Breast epithelium (tissue), 4 donors: ENCODE measurements at regions not wholly inside any gene's neighbourhood (a gene's known extent, or its start where the extent isn't known, plus 50 kb on each side); places are given as distances from the start of the nearest gene placed in this dataset.

ENCODE experiments used
- DNase-seq, 2 donors: peaks; one replicate each; pipeline ENCODE4 v3.0.0-alpha.2; 2019; ENCODE audit warnings: low spot score in 2 of 2
- H3K27ac ChIP-seq, 2 donors: fragments of 200-600 bp; sonication (generic) in 1 of 2; one replicate each; pipeline ENCODE4 v1.5.1; 2016 to 2019; ENCODE audit warnings: mild to moderate bottlenecking in 1 of 2
- H3K27me3 ChIP-seq, 2 donors: fragments of 200-600 bp; sonication (generic) in 1 of 2; one replicate each; pipeline versions ENCODE4 v1.5.1 to v1.6.0; 2017 to 2019; ENCODE audit warnings: control low read depth in 1 of 2, mild to moderate bottlenecking in 1 of 2
- H3K36me3 ChIP-seq: fragments of 200-600 bp; one replicate; pipeline ENCODE4 v1.5.1; 2019
- H3K4me1 ChIP-seq, 2 donors: fragments of 200-600 bp; sonication (generic); one replicate each; pipeline ENCODE4 v1.5.1; 2016 to 2019; ENCODE audit warnings: control low read depth in 1 of 2
- H3K4me3 ChIP-seq, 3 donors: fragments of 200-600 bp; sonication (generic); 1 replicate in 2 of 3; 2 replicates in 1 of 3; pipeline ENCODE4 v1.5.1; 2016 to 2019; ENCODE audit warnings: mild to moderate bottlenecking in 3 of 3, moderate library complexity in 2 of 3
- H3K9me3 ChIP-seq, 2 donors: fragments of 200-600 bp; sonication (generic) in 1 of 2; one replicate each; pipeline ENCODE4 v1.5.1; 2016 to 2019; ENCODE audit warnings: control low read depth in 1 of 2
- POLR2A ChIP-seq: fragments of 450-650 bp; IDR thresholded peaks from one replicate; pipeline ENCODE4 v1.6.1; 2016; ENCODE audit warnings: antibody characterized with exemption, mild to moderate bottlenecking, moderate library complexity
- POLR2AphosphoS5 ChIP-seq, 3 donors: sonication (generic); formaldehyde crosslinking; IDR thresholded peaks; one replicate each; pipeline ENCODE4 v1.6.1; 2017; ENCODE audit warnings: antibody characterized with exemption in 3 of 3
- intact Hi-C: fragments of 100-400 bp; cut with DNase I; formaldehyde crosslinking; loops from one replicate; pipeline ENCODE4 v1.15.1; 2023; ENCODE audit warnings: low total_unique reads
- TF ChIP-seq, protein P1 (sequence below), 3 donors: fragments of 450-650 bp; IDR thresholded peaks; one replicate each; pipeline ENCODE4 v1.5.1; 2016 to 2017; ENCODE audit warnings: antibody characterized with exemption in 3 of 3, mild to moderate bottlenecking in 3 of 3, moderate library complexity in 3 of 3

DNA sequence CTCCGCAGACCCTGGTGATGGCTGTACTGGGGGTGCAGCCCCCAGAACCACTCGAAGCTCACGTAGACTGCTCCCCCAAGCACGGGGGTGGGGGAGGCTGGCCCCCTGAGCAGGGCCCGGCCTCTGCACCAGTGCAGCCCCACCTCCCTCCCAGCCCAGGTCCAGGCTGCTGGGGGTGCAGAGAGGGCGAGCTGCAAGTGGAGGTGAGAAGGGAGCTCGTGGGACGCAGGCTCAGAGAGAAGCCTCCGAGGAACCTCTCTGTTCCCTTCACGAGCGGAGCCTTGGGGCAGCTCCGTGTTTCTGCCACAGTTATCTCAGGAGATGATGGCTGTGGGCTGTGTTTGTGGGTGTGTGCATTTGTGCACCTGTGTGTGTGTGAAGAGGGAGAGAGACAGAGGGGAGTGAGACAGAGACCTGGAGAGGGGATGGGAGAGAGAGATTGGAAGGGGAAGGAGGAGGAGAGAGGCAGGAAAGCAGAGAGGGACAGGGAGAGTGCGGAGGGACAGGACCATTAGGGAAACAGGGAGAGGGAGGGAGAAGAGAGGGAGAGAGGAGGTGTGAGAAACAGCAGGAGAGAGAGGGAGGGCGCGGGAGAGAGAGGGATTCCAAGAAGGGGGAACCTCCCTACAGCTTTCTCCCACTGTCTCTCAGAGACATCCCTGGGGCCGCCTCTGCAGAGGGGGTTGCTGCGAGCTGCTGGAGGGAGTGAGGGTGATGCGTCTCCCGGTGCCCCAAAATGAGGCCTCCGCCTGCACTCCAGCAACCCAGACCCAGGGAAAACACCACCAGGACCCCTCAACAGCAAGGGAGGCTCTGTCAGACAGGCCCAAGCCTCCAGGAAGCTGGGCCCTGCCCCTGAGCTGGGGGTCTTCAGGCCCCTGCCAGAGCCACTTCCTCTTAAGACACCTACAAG is 1488.6 kb downstream of the BRD1 start:
- Histone ChIP-seq H3K4me3 (no peak overlapping the region), H3K9me3 (no peaks in the 10 kb centered on the region), H3K27ac (no peak overlapping the region), H3K36me3 (no peaks in the 10 kb centered on the region), H3K27me3 (peaks cover 0 to 66% of the 10 kb centered on the region in 2 donors), H3K4me1 (no peaks in the 10 kb centered on the region)
- TF ChIP-seq POLR2A (no peak), POLR2AphosphoS5 (IDR thresholded peaks at IDR 0.05) (no peak)
- TF ChIP-seq, protein P1, sequence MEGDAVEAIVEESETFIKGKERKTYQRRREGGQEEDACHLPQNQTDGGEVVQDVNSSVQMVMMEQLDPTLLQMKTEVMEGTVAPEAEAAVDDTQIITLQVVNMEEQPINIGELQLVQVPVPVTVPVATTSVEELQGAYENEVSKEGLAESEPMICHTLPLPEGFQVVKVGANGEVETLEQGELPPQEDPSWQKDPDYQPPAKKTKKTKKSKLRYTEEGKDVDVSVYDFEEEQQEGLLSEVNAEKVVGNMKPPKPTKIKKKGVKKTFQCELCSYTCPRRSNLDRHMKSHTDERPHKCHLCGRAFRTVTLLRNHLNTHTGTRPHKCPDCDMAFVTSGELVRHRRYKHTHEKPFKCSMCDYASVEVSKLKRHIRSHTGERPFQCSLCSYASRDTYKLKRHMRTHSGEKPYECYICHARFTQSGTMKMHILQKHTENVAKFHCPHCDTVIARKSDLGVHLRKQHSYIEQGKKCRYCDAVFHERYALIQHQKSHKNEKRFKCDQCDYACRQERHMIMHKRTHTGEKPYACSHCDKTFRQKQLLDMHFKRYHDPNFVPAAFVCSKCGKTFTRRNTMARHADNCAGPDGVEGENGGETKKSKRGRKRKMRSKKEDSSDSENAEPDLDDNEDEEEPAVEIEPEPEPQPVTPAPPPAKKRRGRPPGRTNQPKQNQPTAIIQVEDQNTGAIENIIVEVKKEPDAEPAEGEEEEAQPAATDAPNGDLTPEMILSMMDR (IDR thresholded peaks at IDR 0.05): no peak
- no peak for DNase-seq
- intact Hi-C loops: no loop called here

DNA sequence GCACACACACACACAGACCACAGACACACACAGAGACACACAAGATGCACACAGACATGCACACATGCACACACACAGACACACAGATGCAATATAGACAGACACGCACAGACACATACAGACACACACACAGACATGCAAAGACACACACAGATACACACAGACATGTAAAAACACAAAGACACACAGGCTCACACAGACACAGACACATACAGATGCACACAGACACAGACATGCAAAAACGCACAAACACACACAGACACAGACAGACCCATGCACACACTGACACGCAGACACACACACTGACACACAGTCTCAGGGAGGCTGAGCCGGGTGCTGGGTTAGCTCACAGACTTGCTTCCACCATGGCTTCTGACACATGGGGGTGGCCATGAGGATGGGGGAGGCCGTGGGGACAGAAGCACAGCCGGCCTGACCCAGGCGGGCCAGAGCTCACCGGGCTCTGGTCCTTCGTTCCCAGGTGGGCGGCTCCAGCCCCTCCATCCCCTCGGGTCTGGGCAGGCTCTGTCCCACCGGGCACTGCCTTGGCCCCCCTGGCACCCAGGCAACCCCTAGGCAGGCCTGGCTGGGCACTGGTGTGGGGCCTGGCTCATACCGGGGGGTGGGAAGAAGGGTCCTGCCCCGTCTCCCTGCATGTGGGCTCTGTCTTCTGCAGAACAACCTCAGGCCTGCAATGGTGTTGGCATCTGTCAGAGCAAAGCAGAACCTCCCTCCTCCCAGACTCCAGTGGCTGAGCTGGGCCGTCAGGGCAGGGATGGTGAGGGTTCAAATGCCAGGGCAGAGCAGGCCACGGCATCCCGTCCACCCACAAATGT is 1489.5 kb downstream of the BRD1 start:
- DNase-seq: no peak
- Histone ChIP-seq H3K4me1 (no peaks in the 10 kb centered on the region), H3K27ac (no peak overlapping the region), H3K4me3 (no peak overlapping the region), H3K27me3 (peaks cover 0 to 74% of the 10 kb centered on the region in 2 donors), H3K9me3 (no peaks in the 10 kb centered on the region), H3K36me3 (no peaks in the 10 kb centered on the region)
- intact Hi-C loops: no loop called here
- TF ChIP-seq POLR2AphosphoS5 (IDR thresholded peaks at IDR 0.05) (no peak), POLR2A (no peak)
- TF ChIP-seq, protein P1 (IDR thresholded peaks at IDR 0.05): no peak

DNA sequence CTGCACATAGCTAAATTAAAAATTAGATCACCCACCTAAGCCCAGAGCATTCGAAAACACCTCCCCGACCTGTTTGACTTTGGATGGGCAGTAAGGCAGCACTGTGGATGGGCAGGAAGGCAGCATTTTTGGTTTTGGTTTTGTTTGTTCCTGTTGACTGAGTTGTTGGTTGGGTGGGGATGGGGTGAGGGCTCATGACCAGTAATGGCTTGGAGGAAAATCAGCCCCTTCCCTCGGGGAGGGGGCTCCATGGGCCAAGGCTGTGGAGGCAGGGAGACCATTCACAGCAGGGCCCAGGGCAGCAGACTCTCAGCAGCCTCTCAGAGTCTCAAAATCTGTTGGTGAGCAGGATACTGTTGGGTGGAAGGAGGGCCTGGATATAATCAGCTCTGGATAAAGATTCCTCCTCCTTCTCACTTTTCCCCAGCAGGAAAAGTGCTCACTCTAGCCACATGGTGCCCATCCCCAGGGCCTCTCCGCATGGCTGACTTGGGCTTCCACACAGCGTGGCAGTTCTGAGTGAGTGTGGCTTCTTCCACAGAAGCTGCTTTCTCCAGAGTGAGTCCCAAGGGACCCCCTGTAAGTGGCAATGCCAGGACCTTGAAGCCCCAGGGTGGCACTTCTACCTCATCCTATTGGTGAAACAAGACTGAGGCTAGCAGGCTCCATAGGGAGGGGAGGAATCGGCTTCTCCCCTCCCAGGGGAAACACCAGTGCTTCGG is 1491.2 kb downstream of the BRD1 start:
- TF ChIP-seq, protein P1 (IDR thresholded peaks at IDR 0.05): no peak
- TF ChIP-seq POLR2AphosphoS5 (IDR thresholded peaks at IDR 0.05) (no peak), POLR2A (no peak)
- intact Hi-C loops: no loop called here
- Histone ChIP-seq H3K27me3 (peaks cover 0 to 64% of the 10 kb centered on the region in 2 donors), H3K9me3 (no peaks in the 10 kb centered on the region), H3K36me3 (no peaks in the 10 kb centered on the region), H3K4me1 (no peaks in the 10 kb centered on the region), H3K4me3 (no peak overlapping the region), H3K27ac (no peak overlapping the region)
- DNase-seq: peak in 1 of 2 donors; percentile 20

DNA sequence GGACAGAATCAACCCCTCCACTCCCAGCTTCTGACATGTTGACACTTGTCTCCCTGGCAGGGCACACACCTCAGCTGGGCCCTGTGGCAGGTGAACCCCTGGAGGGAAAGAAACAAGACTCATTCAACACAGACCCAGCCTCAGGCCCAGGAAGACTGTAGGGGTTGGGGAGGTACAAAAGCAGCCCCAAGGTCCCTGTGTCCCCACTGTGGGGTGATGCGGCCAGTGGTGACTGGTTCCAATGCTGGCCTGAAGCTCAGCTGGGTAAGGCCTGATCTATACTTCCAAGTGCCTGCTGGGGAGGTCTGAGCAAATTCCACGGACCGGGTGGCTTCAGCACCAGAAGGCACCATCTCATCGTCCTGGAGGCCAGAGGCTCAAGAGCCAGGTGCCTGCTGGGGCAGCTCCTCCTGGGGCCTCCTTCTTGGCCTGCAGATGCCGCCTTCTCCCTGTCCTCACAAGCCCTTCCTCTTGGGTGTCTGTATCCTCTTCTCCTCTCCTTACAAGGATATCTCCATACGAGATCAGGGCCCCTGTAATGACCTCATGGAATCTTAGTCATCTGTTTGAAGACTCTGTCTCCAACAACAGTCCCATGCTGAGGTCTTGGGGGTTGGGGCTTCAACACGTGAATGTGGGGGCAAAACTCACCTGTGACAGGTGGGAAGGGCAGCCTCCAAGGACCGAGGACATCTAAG is 1492.1 kb downstream of the BRD1 start:
- no peaks in the 10 kb centered on the region for H3K36me3 ChIP-seq
- H3K4me1 ChIP-seq: no peaks in the 10 kb centered on the region
- no peaks in the 10 kb centered on the region for H3K9me3 ChIP-seq
- H3K27ac ChIP-seq: no peak overlapping the region
- intact Hi-C loops: no loop called here
- TF ChIP-seq, protein P1 (IDR thresholded peaks at IDR 0.05): no peak
- TF ChIP-seq POLR2AphosphoS5 (IDR thresholded peaks at IDR 0.05) (no peak), POLR2A (no peak)
- peak in 1 of 2 donors; percentile 12 for DNase-seq
- H3K4me3 ChIP-seq: no peak overlapping the region
- H3K27me3 ChIP-seq: peaks cover 0 to 59% of the 10 kb centered on the region in 2 donors
